GM21825 (cell line): ENCODE measurements at regions not wholly inside any gene's neighbourhood (a gene's known extent, or its start where the extent isn't known, plus 50 kb on each side); places are given as distances from the start of the nearest gene placed in this dataset.
"Not testable (repeated sequence)": the region's sequence is repeated elsewhere in the genome, so short reads cannot be mapped to it uniquely, and the experiment has no call there.

Experiments used
- ATAC-seq: cut with Tn5 transposase; IDR thresholded peaks from one replicate; pipeline ENCODE4 v1.9.1; 2021; ENCODE audit warnings: mild to moderate bottlenecking, moderate library complexity; ENCODE audit not compliant: unreplicated experiment

- ATAC-seq = no peak
These were observed 53.1 kb upstream of the BEND4 start for GRCh38 chr4:42205541-42205940.

GRCh38 chr4:42216664-42217063 lies 64.2 kb upstream of the BEND4 start:
- no peak for ATAC-seq

- ATAC-seq = no peak
These were observed 72.8 kb upstream of the BEND4 start for GRCh38 chr4:42225286-42225685.

- no peak for ATAC-seq
These were observed 82.4 kb upstream of the BEND4 start for GRCh38 chr4:42234817-42235216.

GRCh38 chr4:42235304-42236021 lies 83.0 kb upstream of the BEND4 start:
- no peak for ATAC-seq

- no peak for ATAC-seq
These were observed 84.6 kb upstream of the BEND4 start for GRCh38 chr4:42237010-42237409.

- ATAC-seq = no peak
These were observed 85.0 kb upstream of the BEND4 start for GRCh38 chr4:42237451-42237850.

- no peak for ATAC-seq
These were observed 96.5 kb upstream of the BEND4 start for GRCh38 chr4:42248972-42249371.

GRCh38 chr4:42252315-42252714 lies 99.9 kb upstream of the BEND4 start:
- ATAC-seq = no peak

- not testable (repeated sequence) for ATAC-seq
These were observed 105.2 kb upstream of the BEND4 start for GRCh38 chr4:42257645-42258044.

- no peak for ATAC-seq
These were observed 110.4 kb upstream of the BEND4 start for GRCh38 chr4:42262701-42263490.

- no peak for ATAC-seq
These were observed 113.5 kb upstream of the BEND4 start for GRCh38 chr4:42265782-42266602.

- no peak for ATAC-seq
These were observed 115.3 kb upstream of the BEND4 start for GRCh38 chr4:42267724-42268123.

- no peak for ATAC-seq
These were observed 116.4 kb upstream of the BEND4 start for GRCh38 chr4:42268824-42269223.

GRCh38 chr4:42271096-42271495 lies 118.6 kb upstream of the BEND4 start:
- ATAC-seq = no peak

GRCh38 chr4:42277291-42277690 lies 120.0 kb upstream of the SHISA3 start:
- ATAC-seq = no peak

- no peak for ATAC-seq
These were observed 118.5 kb upstream of the SHISA3 start for GRCh38 chr4:42278709-42279324.

GRCh38 chr4:42280327-42281095 lies 116.8 kb upstream of the SHISA3 start:
- no peak for ATAC-seq

- ATAC-seq = peak; percentile 59
These were observed 115.8 kb upstream of the SHISA3 start for GRCh38 chr4:42281324-42282020.
